B cell (primary cell): ENCODE measurements at regions not wholly inside any gene's neighbourhood (a gene's known extent, or its start where the extent isn't known, plus 50 kb on each side); places are given as distances from the start of the nearest gene placed in this dataset.

Experiments used
- ATAC-seq: fragments of 200-7000 bp; cut with Tn5 transposase; one replicate; pipeline ENCODE4 v1.10.0; 2021; ENCODE audit warnings: low read depth, mild to moderate bottlenecking, moderate number of reproducible peaks, moderate library complexity
- CTCF ChIA-PET: fragments of 350-600 bp; sonication (Branson Sonifier 250); formaldehyde crosslinking; loops from one replicate; lab custom pipeline; 2021; ENCODE audit warnings: antibody characterized with exemption, inconsistent platforms; lab: Charles Lee
- POLR2A ChIA-PET: fragments of 350-600 bp; sonication (Branson Sonifier 250); formaldehyde crosslinking; loops from one replicate; lab custom pipeline; 2021; ENCODE audit warnings: antibody characterized with exemption; lab: Charles Lee
- DNase-seq: peaks from one replicate; pipeline ENCODE4 v3.0.0; 2013
- H2AFZ ChIP-seq: 2 replicates; pipeline ENCODE4 v1.6.1; 2012; ENCODE audit warnings: mild to moderate bottlenecking, low read depth, low read length; ENCODE audit not compliant: insufficient read depth, poor library complexity, severe bottlenecking
- H3K27ac ChIP-seq, 2 donors: 1 replicate in 1 of 2; 2 replicates in 1 of 2; pipeline ENCODE4 v1.5.1; 2012 to 2013; ENCODE audit warnings: low read length in 2 of 2, mild to moderate bottlenecking in 2 of 2, moderate library complexity in 1 of 2
- H3K27me3 ChIP-seq, 4 experiments: fragments of 200-600 bp in 1 of 4; sonication (generic) in 1 of 4; replicated peaks in 1 of 4; 1 replicate in 2 of 4; 2 replicates in 2 of 4; pipeline versions ENCODE4 v1.6.1 to v1.7.0; 2013 to 2016; ENCODE audit warnings: low read length in 3 of 4, mild to moderate bottlenecking in 2 of 4, mixed read lengths in 1 of 4, moderate library complexity in 1 of 4; ENCODE audit not compliant: insufficient read depth in 4 of 4, control insufficient read depth in 3 of 4; ENCODE audit errors: control extremely low read depth in 1 of 4
- H3K36me3 ChIP-seq, 2 experiments: replicated peaks in 1 of 2; 1 replicate in 1 of 2; 2 replicates in 1 of 2; pipeline versions ENCODE4 v1.6.1 to v1.7.1; 2013; ENCODE audit warnings: low read length in 1 of 2; ENCODE audit not compliant: insufficient read depth in 2 of 2, control insufficient read depth in 1 of 2; ENCODE audit errors: control extremely low read depth in 1 of 2, extremely low read depth in 1 of 2
- H3K4me1 ChIP-seq, 2 donors: fragments of 200-600 bp in 1 of 2; sonication (generic) in 1 of 2; 1 replicate in 1 of 2; 2 replicates in 1 of 2; pipeline versions ENCODE4 v1.5.1 to v1.6.1; 2013 to 2017; ENCODE audit warnings: low read length in 2 of 2; ENCODE audit not compliant: control insufficient read depth in 2 of 2, insufficient read depth in 2 of 2
- H3K4me2 ChIP-seq: replicated peaks from 2 replicates; pipeline ENCODE3; 2012; ENCODE audit warnings: mild to moderate bottlenecking, low read depth, low read length; ENCODE audit not compliant: poor library complexity, severe bottlenecking
- H3K4me3 ChIP-seq, 5 experiments: fragments of 200-600 bp in 1 of 5; sonication (generic) in 1 of 5; 1 replicate in 3 of 5; 2 replicates in 2 of 5; pipeline versions ENCODE4 v1.5.1 to v1.7.0; 2011 to 2016; ENCODE audit warnings: low read length in 4 of 5, mild to moderate bottlenecking in 4 of 5, low read depth in 2 of 5, control low read depth in 1 of 5, moderate library complexity in 1 of 5; ENCODE audit not compliant: insufficient read depth in 1 of 5; ENCODE audit errors: control extremely low read depth in 1 of 5, extremely low read depth in 1 of 5
- H3K79me2 ChIP-seq: fragments of 200-600 bp; sonication (generic); one replicate; pipeline ENCODE4 v1.6.0; 2016; ENCODE audit warnings: low read length; ENCODE audit not compliant: control insufficient read depth, insufficient read depth
- H3K9ac ChIP-seq: fragments of 200-600 bp; sonication (generic); 2 replicates; pipeline ENCODE4 v1.6.1; 2017; ENCODE audit warnings: mild to moderate bottlenecking, low read length, moderate library complexity
- H3K9me3 ChIP-seq, 3 donors: one replicate each; pipeline versions ENCODE4 v1.6.1 to v1.7.1; 2013; ENCODE audit warnings: low read length in 2 of 3; ENCODE audit not compliant: control insufficient read depth in 2 of 3, insufficient read depth in 1 of 3; ENCODE audit errors: control extremely low read depth in 1 of 3
- H4K20me1 ChIP-seq: 2 replicates; pipeline ENCODE4 v1.6.0; 2012; ENCODE audit warnings: mild to moderate bottlenecking, low read length; ENCODE audit not compliant: insufficient read depth, control insufficient read depth, poor library complexity, severe bottlenecking
- H3K27ac Mint-ChIP-seq: one replicate; pipeline ENCODE4 v1.8.0; 2021; ENCODE audit warnings: mixed read lengths
- H3K27me3 Mint-ChIP-seq: one replicate; pipeline ENCODE4 v1.8.0; 2021; ENCODE audit warnings: mixed read lengths
- H3K4me1 Mint-ChIP-seq: one replicate; pipeline ENCODE4 v1.8.0; 2021; ENCODE audit warnings: mixed read lengths
- H3K4me3 Mint-ChIP-seq: one replicate; pipeline ENCODE4 v1.8.0; 2021; ENCODE audit warnings: mixed read lengths
- H3K9me3 Mint-ChIP-seq: one replicate; pipeline ENCODE4 v1.8.0; 2022; ENCODE audit warnings: mixed read lengths; ENCODE audit not compliant: insufficient read depth
- EZH2 ChIP-seq: IDR thresholded peaks from 2 replicates; pipeline ENCODE4 v1.6.1; 2012; ENCODE audit warnings: borderline replicate concordance, low read depth, mild to moderate bottlenecking, moderate library complexity, low read length; ENCODE audit not compliant: insufficient read depth, poor library complexity, severe bottlenecking
- WGBS: methylation state at CpG from one replicate; pipeline ENCODE4 v1.1.5; 2013; ENCODE audit warnings: missing lambda C conversion rate; ENCODE audit not compliant: insufficient coverage; 5-methylcytosine and 5-hydroxymethylcytosine counted together
- intact Hi-C: fragments of 100-400 bp; cut with micrococcal nuclease; formaldehyde crosslinking; loops from one replicate; pipeline ENCODE4 v1.10.0; 2022
- TF ChIP-seq, protein P1 (sequence below): fragments of 200-600 bp; IDR thresholded peaks from one replicate; pipeline ENCODE4 v1.8.0; 2022; ENCODE audit warnings: antibody characterized with exemption, mild to moderate bottlenecking

DNA sequence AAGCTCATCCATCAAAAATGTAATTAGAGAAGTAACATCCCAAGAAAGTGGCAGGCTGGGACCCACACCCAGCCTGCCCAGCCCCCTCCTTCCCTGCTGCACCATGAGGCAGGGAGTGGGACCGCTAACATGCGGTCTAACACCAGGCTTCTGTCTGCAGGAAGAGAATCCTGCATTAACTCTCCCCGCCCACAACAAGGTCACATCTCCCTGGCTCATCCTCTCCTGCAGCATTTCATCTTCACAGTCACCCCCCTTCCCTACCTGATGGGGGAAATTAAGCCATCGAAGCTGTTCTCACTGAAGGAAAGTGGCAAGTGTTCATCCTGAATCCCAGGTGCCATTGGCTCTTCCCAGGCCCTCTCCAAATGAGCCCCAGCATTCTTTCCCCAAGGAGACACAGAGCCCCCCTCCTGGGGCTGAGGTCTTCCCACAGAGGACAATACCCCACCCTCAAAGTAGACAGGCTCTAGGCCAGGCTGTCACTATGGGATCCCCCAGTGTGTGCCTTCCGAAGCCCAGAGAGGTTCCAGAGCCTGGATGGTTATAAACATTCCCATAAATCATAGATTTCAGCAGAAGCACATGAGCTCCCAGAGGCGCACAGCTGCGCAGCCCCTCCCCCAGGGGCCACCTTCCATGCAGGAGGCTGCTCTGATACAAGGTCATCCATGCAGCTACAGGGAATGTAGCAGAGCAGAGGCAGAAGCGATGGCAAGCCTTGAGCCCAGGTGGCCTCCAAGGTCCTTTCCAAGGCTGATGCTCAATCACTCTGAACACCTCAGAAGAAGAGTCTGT lies 148.0 kb downstream of the OAT start:
- ChIA-PET CTCF (no interaction called here), POLR2A (no interaction called here)
- Mint-ChIP-seq H3K4me1 (no peaks in the 10 kb centered on the region), H3K9me3 (peaks cover 8% of the 10 kb centered on the region), H3K4me3 (no peak overlapping the region), H3K27ac (no peak overlapping the region), H3K27me3 (peaks cover 10% of the 10 kb centered on the region)
- Histone ChIP-seq H4K20me1 (no peaks in the 10 kb centered on the region), H3K36me3 (no peaks in the 10 kb centered on the region), H3K79me2 (no peaks in the 10 kb centered on the region), H3K27ac (no peak overlapping the region), H3K4me2 (no peak overlapping the region), H3K9ac (no peak overlapping the region), H3K27me3 (no peaks in the 10 kb centered on the region), H2AFZ (no peak overlapping the region), H3K4me1 (no peaks in the 10 kb centered on the region), H3K4me3 (no peak overlapping the region), H3K9me3 (peaks cover 2 to 22% (median 20%) of the 10 kb centered on the region in 3 donors)
- TF ChIP-seq EZH2 = no peak
- TF ChIP-seq, protein P1, sequence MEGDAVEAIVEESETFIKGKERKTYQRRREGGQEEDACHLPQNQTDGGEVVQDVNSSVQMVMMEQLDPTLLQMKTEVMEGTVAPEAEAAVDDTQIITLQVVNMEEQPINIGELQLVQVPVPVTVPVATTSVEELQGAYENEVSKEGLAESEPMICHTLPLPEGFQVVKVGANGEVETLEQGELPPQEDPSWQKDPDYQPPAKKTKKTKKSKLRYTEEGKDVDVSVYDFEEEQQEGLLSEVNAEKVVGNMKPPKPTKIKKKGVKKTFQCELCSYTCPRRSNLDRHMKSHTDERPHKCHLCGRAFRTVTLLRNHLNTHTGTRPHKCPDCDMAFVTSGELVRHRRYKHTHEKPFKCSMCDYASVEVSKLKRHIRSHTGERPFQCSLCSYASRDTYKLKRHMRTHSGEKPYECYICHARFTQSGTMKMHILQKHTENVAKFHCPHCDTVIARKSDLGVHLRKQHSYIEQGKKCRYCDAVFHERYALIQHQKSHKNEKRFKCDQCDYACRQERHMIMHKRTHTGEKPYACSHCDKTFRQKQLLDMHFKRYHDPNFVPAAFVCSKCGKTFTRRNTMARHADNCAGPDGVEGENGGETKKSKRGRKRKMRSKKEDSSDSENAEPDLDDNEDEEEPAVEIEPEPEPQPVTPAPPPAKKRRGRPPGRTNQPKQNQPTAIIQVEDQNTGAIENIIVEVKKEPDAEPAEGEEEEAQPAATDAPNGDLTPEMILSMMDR = no peak
- 93% methylated on average over 5 of the region's 8 CpGs for WGBS
- no peak for ATAC-seq
- intact Hi-C loops = no loop called here
- no peak for DNase-seq

DNA sequence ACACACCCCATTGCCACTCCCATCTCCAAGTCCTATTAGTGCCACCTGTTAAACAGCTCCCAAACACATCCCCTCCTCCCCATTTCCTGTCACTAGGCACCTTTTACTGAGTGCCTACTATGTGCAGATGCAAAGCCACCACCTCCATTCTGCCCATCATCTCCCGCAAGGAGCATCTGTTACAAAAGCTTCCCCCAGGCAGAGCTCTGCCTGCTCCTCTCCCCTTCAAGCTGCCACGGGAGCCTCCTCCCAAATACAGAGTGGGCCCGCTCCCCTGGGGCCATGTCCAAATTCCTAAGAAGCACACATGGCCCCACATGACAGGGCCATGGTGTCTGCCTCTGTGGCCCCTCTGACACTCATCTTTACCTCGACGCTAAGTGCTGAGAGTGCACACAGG lies 149.7 kb downstream of the OAT start:
- CTCF ChIA-PET = no interaction called here
- peaks cover 7% of the 10 kb centered on the region for H3K9me3 Mint-ChIP-seq
- Histone ChIP-seq H3K4me2 (no peak overlapping the region), H3K4me1 (no peaks in the 10 kb centered on the region), H2AFZ (no peak overlapping the region), H3K9me3 (peaks cover 2 to 22% (median 20%) of the 10 kb centered on the region in 3 donors), H4K20me1 (no peaks in the 10 kb centered on the region), H3K4me3 (no peak overlapping the region), H3K9ac (no peak overlapping the region), H3K36me3 (no peaks in the 10 kb centered on the region), H3K27ac (no peak overlapping the region), H3K79me2 (no peaks in the 10 kb centered on the region), H3K27me3 (no peaks in the 10 kb centered on the region)
- POLR2A ChIA-PET = no interaction called here
- DNase-seq = no peak
- intact Hi-C loops = no loop called here
- 87% methylated on average over 5 of the region's 5 CpGs for WGBS
- no peak for TF ChIP-seq EZH2
- TF ChIP-seq, protein P1 = no peak
- no peaks in the 10 kb centered on the region for H3K4me1 Mint-ChIP-seq
- no peak for ATAC-seq
- no peak overlapping the region for H3K27ac Mint-ChIP-seq
- H3K4me3 Mint-ChIP-seq = no peak overlapping the region
- peaks cover 13% of the 10 kb centered on the region for H3K27me3 Mint-ChIP-seq
